RPMI8226 (cell line): ENCODE measurements at regions not wholly inside any gene's neighbourhood (a gene's known extent, or its start where the extent isn't known, plus 50 kb on each side); places are given as distances from the start of the nearest gene placed in this dataset.

Experiments
- DNase-seq: peaks from one replicate; pipeline ENCODE4 v3.0.0-alpha.2; 2015

GRCh38 chr1:25055324-25055780, 125.3 kb upstream of the RUNX3 start:
- DNase-seq, result no peak

- DNase-seq, result no peak
Observed at GRCh38 chr1:25054526-25055323, 124.6 kb upstream of the RUNX3 start.

GRCh38 chr1:25053576-25054250, 123.6 kb upstream of the RUNX3 start:
- no peak for DNase-seq

GRCh38 chr1:25051906-25052305, 121.8 kb upstream of the RUNX3 start:
- DNase-seq, result no peak

GRCh38 chr1:25051504-25051903, 121.4 kb upstream of the RUNX3 start:
- no peak for DNase-seq

GRCh38 chr1:25050165-25050564, 120.1 kb upstream of the RUNX3 start:
- no peak for DNase-seq

DNA sequence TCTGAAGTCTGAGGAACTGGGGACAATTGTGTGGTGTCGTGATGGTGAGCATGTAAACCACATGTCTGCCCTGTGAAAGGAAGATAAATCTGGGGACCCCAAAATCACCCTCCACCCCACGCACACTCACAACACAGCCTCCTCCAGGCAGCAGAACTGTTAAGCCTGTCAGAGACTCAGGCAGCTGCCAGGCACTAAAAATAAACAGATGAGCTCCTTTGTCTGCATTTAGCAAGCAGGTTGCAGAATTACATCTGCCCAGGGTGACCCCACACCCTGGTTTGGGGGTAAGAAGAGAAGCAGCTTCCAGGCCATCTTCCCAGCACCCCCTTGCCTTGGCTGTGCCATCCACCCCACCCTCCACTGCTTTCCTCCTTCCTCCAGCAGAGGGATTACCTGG, 119.1 kb upstream of the RUNX3 start:
- no peak for DNase-seq

- DNase-seq, result no peak
Observed at GRCh38 chr1:25048728-25049127, 118.7 kb upstream of the RUNX3 start.

- DNase-seq, result no peak
Observed at GRCh38 chr1:25047506-25048240, 117.6 kb upstream of the RUNX3 start.

GRCh38 chr1:25046194-25046532, 116.1 kb upstream of the RUNX3 start:
- DNase-seq, result no peak

DNA sequence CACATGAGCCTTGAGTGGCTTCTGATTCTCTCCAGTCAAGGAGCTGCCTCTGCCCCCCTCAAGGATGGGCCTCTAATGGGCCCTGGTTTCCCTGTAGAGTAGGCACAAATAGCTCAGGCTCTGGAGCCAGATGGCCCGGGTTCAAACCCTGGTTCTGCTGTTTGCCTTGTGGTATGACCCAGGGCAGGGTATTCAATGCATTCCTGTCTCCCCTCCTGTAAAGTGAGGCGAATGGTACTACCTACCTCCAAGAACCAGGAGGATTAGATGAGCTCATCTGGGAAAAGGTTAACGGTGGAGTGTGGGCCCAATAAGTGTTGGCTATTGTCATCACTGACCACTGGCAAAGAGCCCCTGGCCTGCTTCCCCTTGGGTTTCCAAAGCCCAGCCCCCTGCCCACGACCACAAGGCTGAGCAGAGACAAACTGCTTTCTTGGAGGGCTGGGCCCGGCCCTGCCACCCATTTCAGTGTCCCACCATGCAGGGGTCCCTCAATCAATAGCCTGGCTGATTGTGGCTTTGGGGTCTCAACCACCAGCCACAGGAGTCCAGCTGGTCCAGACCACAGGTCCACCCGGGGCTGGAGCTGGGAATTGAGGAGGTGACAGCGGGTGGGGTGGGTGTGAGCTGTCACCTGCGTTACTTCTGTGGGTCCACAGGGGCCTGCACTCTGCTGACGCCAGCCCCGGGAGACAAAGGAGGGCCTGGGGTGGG, 115.6 kb upstream of the RUNX3 start:
- DNase-seq, result no peak

- DNase-seq, result no peak
Observed at GRCh38 chr1:25043228-25043580, 113.1 kb upstream of the RUNX3 start.

GRCh38 chr1:25042331-25043227, 112.5 kb upstream of the RUNX3 start:
- DNase-seq, result no peak

- DNase-seq, result peak; percentile 47
Observed at GRCh38 chr1:25041916-25042315, 111.8 kb upstream of the RUNX3 start.

- DNase-seq, result no peak
Observed at GRCh38 chr1:25040122-25040685, 110.1 kb upstream of the RUNX3 start.

DNA sequence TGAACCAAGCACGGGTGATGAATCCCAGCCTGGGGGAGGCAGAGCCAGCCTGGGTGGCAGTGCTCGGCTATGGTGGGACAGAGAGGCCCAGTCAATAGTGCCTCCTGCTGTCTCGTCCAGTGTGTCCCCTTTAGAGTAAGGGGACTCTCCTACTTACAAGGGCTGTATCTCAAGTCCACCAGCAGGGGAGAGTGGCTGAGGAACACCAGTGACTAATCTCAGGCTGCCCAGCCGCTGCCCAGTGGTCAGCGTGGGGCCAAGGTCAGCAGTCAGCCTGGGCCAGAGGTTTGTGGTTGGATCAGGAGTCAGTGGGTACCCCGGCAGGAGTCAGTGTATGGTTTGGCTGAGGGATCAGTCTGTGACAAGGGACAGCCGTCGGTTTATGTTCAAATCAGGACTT, 109.2 kb upstream of the RUNX3 start:
- no peak for DNase-seq

DNA sequence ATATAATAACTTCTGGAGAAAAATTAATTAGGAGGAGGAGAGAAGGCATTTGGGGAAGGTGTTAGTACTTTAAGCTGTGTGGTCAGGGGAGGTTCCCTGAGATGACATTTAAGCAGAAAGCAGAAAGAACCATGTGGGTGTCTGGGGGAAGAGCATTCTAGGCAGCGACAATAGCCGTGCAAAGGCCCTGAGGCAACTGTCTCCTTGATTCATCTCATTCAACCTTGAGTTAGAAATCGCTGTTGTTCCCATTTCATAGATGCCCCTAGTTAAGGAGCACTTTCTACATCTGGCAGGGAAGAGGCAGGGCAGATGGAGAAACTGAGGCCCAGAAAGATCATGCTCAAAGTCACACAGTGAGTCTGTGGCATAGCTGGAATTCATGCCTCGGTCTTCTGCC, 108.6 kb upstream of the RUNX3 start:
- no peak for DNase-seq

- peak; percentile 81 for DNase-seq
Observed at GRCh38 chr1:25037174-25038074, 107.3 kb upstream of the RUNX3 start.

GRCh38 chr1:25036117-25036546, 106.1 kb upstream of the RUNX3 start:
- DNase-seq, result no peak

DNA sequence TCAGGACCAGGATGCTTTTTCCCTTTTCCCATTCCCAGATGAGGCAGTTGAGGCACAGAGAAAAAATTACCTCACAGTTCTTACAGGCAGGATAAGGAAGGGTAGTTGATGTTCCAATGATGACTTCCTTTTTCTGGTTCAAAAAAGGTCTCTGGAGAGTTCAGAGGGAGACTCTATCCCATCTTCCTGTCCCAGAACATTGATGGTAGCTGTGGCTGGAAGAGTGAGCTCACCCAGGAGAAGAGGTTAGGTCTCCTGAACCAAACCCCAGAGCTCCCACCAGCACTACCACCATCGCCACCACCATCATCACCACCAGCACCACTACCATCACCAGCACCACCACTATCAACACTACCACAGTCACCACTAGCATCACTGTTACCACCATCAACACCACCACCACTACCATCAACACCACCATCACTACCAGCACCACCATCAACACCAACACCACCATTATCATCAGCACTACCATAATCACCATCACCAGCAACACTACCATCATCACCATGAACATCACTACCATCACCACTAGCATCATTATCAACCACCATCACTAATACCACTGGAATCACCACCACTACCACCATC, 105.5 kb upstream of the RUNX3 start:
- no peak for DNase-seq
